ENCODE measurements at regions not wholly inside any gene's neighbourhood (a gene's known extent, or its start where the extent isn't known, plus 50 kb on each side); places are given as distances from the start of the nearest gene placed in this dataset.

- Histone ChIP-seq H3K9me1 (ENCODE audit: control insufficient read depth, extremely low read depth, insufficient read depth, low read length) (no peaks in the 10 kb centered on the region), H3K4me3 (ENCODE audit: control insufficient read depth in 2 of 3, extremely low read depth in 1 of 3, insufficient read depth in 2 of 3, low read depth in 1 of 3, low read length in 3 of 3) (no peak overlapping the region), H3K9ac (ENCODE audit: control insufficient read depth, extremely low read depth, insufficient read depth, low read length) (no peak overlapping the region), H3K79me2 (ENCODE audit: control insufficient read depth, insufficient read depth, low read length) (no peaks in the 10 kb centered on the region), H4K20me1 (ENCODE audit: control insufficient read depth, extremely low read depth, insufficient read depth, low read length) (no peaks in the 10 kb centered on the region), H3K27ac (ENCODE audit: control insufficient read depth, insufficient read depth, low read length) (no peak overlapping the region), H3K36me3 (ENCODE audit: control insufficient read depth in 2 of 2, extremely low read depth in 1 of 2, insufficient read depth in 2 of 2, low read length in 2 of 2) (no peaks in the 10 kb centered on the region), H3K4me2 (ENCODE audit: control insufficient read depth, extremely low read depth, insufficient read depth, low read depth, low read length) (no peak overlapping the region), H2AFZ (ENCODE audit: control insufficient read depth, low read length) (no peak overlapping the region), H3K9me3 (ENCODE audit: control insufficient read depth, low read depth, low read length) (no peaks in the 10 kb centered on the region), H3K4me1 (ENCODE audit: control insufficient read depth, extremely low read depth, insufficient read depth, low read length) (no peaks in the 10 kb centered on the region), H3K27me3 (ENCODE audit: control insufficient read depth, extremely low read depth, insufficient read depth, low read length) (no peaks in the 10 kb centered on the region)
- TF ChIP-seq EZH2 (IDR thresholded peaks at IDR 0.05; ENCODE audit: low read length) = no peak
- no peak for TF ChIP-seq CTCF (optimal IDR thresholded peaks at IDR 0.05 in 1 of 3, IDR thresholded peaks at IDR 0.05 in 1 of 3, conservative IDR thresholded peaks at IDR 0.05 in 1 of 3; ENCODE audit: extremely low read depth in 1 of 3, insufficient read depth in 2 of 3, low read length in 3 of 3)
- DNase-seq (ENCODE audit: low read depth, low spot score) = no peak
- FAIRE-seq = no peak
- dilution Hi-C loops (cut with MboI; ENCODE audit: extremely low pct_ligation_motif_present, low sequenced_read_pairs) = no loop called here
Observed at GRCh38 chr13:47628666-47629065, 372.4 kb downstream of the SUCLA2 start.

DNA sequence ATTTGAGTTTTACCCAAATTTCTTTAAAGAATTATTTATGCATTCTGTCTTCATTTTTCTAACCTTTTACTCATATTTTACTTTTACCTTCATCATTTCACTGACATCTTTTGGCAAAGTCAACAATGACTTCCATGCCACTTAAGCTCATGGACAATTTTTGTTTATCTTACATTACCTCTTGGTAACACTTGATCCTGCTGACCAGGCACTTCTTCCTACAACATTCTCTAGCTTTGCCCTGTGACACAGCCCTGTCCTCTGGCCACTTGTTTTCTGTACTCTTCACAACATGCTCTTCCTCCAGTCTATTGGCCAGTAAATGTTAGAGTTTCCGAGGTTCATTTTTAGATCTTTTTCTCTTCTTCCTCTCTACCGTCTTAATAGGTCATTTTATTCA, 377.2 kb downstream of the SUCLA2 start:
- H3K9ac ChIP-seq (ENCODE audit: control insufficient read depth, extremely low read depth, insufficient read depth, low read length) = no peak overlapping the region
- DNase-seq (ENCODE audit: low read depth, low spot score) = no peak
- no peaks in the 10 kb centered on the region for H3K4me1 ChIP-seq (ENCODE audit: control insufficient read depth, extremely low read depth, insufficient read depth, low read length)
- FAIRE-seq = no peak
- H3K9me3 ChIP-seq (ENCODE audit: control insufficient read depth, low read depth, low read length) = no peaks in the 10 kb centered on the region
- H3K27me3 ChIP-seq (ENCODE audit: control insufficient read depth, extremely low read depth, insufficient read depth, low read length) = peaks cover 3% of the 10 kb centered on the region
- H2AFZ ChIP-seq (ENCODE audit: control insufficient read depth, low read length) = no peak overlapping the region
- no peaks in the 10 kb centered on the region for H3K36me3 ChIP-seq (ENCODE audit: control insufficient read depth in 2 of 2, extremely low read depth in 1 of 2, insufficient read depth in 2 of 2, low read length in 2 of 2)
- no peaks in the 10 kb centered on the region for H3K9me1 ChIP-seq (ENCODE audit: control insufficient read depth, extremely low read depth, insufficient read depth, low read length)
- dilution Hi-C loops (cut with MboI; ENCODE audit: extremely low pct_ligation_motif_present, low sequenced_read_pairs) = no loop called here
- H3K79me2 ChIP-seq (ENCODE audit: control insufficient read depth, insufficient read depth, low read length) = no peaks in the 10 kb centered on the region
- no peak overlapping the region for H3K4me2 ChIP-seq (ENCODE audit: control insufficient read depth, extremely low read depth, insufficient read depth, low read depth, low read length)
- no peak for TF ChIP-seq CTCF (optimal IDR thresholded peaks at IDR 0.05 in 1 of 3, IDR thresholded peaks at IDR 0.05 in 1 of 3, conservative IDR thresholded peaks at IDR 0.05 in 1 of 3; ENCODE audit: extremely low read depth in 1 of 3, insufficient read depth in 2 of 3, low read length in 3 of 3)
- H3K4me3 ChIP-seq (ENCODE audit: control insufficient read depth in 2 of 3, extremely low read depth in 1 of 3, insufficient read depth in 2 of 3, low read depth in 1 of 3, low read length in 3 of 3) = no peak overlapping the region
- no peak overlapping the region for H3K27ac ChIP-seq (ENCODE audit: control insufficient read depth, insufficient read depth, low read length)
- H4K20me1 ChIP-seq (ENCODE audit: control insufficient read depth, extremely low read depth, insufficient read depth, low read length) = no peaks in the 10 kb centered on the region
